Vagina (tissue), 2 donors: ENCODE measurements at regions not wholly inside any gene's neighbourhood (a gene's known extent, or its start where the extent isn't known, plus 50 kb on each side); places are given as distances from the start of the nearest gene placed in this dataset.

ENCODE experiments used
- DNase-seq, 2 donors: peaks; one replicate each; pipeline ENCODE4 v3.0.0-alpha.2; 2017; ENCODE audit errors: extremely low spot score in 2 of 2
- H3K27ac ChIP-seq: fragments of 200-600 bp; sonication (generic); one replicate; pipeline ENCODE4 v1.5.1; 2019
- H3K27me3 ChIP-seq: fragments of 200-600 bp; sonication (generic); one replicate; pipeline ENCODE4 v1.5.1; 2019
- H3K36me3 ChIP-seq, 2 donors: fragments of 200-600 bp; sonication (generic); one replicate each; pipeline ENCODE4 v1.5.1; 2017 to 2019
- H3K4me1 ChIP-seq: fragments of 200-600 bp; sonication (generic); one replicate; pipeline ENCODE4 v1.5.1; 2019
- H3K4me3 ChIP-seq, 2 donors: fragments of 200-600 bp; sonication (generic); 1 replicate in 1 of 2; 2 replicates in 1 of 2; pipeline ENCODE4 v1.5.1; 2016 to 2019
- H3K9me3 ChIP-seq: fragments of 200-600 bp; sonication (generic); one replicate; pipeline ENCODE4 v1.5.1; 2019
- POLR2A ChIP-seq, 2 donors: fragments of 450-650 bp; IDR thresholded peaks; one replicate each; pipeline ENCODE4 v1.6.1; 2017; ENCODE audit warnings: antibody characterized with exemption in 2 of 2, mild to moderate bottlenecking in 2 of 2, moderate library complexity in 2 of 2
- POLR2AphosphoS5 ChIP-seq, 2 donors: sonication (generic); formaldehyde crosslinking; IDR thresholded peaks; one replicate each; pipeline ENCODE4 v1.9.0; 2017; ENCODE audit warnings: antibody characterized with exemption in 2 of 2, mild to moderate bottlenecking in 2 of 2, low read depth in 1 of 2; ENCODE audit not compliant: insufficient read depth in 1 of 2
- intact Hi-C: fragments of 100-400 bp; cut with DNase I; formaldehyde crosslinking; loops from one replicate; pipeline ENCODE4 v1.15.1; 2023
- TF ChIP-seq, protein P1 (sequence below), 3 experiments: fragments of 450-650 bp in 2 of 3; fragments of 200-600 bp in 1 of 3; sonication (generic) in 1 of 3; IDR thresholded peaks; one replicate each; pipeline ENCODE4 v1.5.1; 2017 to 2019; ENCODE audit warnings: antibody characterized with exemption in 3 of 3, mild to moderate bottlenecking in 2 of 3, moderate library complexity in 2 of 3

DNA sequence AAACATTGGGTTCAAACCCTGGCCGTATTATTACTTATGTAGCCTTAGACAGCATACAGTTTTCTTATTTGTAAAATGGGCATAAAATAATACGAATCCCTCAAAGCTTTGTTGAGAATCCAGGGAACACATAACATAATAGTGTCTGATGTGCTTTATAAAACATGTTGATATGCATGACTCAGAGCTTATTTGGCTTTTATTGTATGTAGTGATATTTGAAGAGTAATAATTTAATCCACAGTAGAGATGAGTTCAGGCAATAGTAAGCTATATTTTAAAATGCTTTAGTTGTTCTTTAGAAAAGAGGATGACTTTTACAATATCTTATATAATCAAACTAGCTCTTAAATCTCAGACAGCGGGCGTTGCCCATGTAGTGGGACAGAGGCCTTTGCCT, 176.4 kb downstream of the SIM1 start:
- Histone ChIP-seq H3K4me1 (no peaks in the 10 kb centered on the region), H3K27ac (no peak overlapping the region), H3K27me3 (no peaks in the 10 kb centered on the region), H3K36me3 (no peaks in the 10 kb centered on the region), H3K9me3 (no peaks in the 10 kb centered on the region), H3K4me3 (no peak overlapping the region)
- TF ChIP-seq, protein P1, sequence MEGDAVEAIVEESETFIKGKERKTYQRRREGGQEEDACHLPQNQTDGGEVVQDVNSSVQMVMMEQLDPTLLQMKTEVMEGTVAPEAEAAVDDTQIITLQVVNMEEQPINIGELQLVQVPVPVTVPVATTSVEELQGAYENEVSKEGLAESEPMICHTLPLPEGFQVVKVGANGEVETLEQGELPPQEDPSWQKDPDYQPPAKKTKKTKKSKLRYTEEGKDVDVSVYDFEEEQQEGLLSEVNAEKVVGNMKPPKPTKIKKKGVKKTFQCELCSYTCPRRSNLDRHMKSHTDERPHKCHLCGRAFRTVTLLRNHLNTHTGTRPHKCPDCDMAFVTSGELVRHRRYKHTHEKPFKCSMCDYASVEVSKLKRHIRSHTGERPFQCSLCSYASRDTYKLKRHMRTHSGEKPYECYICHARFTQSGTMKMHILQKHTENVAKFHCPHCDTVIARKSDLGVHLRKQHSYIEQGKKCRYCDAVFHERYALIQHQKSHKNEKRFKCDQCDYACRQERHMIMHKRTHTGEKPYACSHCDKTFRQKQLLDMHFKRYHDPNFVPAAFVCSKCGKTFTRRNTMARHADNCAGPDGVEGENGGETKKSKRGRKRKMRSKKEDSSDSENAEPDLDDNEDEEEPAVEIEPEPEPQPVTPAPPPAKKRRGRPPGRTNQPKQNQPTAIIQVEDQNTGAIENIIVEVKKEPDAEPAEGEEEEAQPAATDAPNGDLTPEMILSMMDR (IDR thresholded peaks at IDR 0.05): no peak
- no peak for TF ChIP-seq POLR2A (IDR thresholded peaks at IDR 0.05)
- no peak for TF ChIP-seq POLR2AphosphoS5 (IDR thresholded peaks at IDR 0.05; ENCODE audit: insufficient read depth in 1 of 2, low read depth in 1 of 2)
- no peak for DNase-seq
- intact Hi-C loops: no loop called here

DNA sequence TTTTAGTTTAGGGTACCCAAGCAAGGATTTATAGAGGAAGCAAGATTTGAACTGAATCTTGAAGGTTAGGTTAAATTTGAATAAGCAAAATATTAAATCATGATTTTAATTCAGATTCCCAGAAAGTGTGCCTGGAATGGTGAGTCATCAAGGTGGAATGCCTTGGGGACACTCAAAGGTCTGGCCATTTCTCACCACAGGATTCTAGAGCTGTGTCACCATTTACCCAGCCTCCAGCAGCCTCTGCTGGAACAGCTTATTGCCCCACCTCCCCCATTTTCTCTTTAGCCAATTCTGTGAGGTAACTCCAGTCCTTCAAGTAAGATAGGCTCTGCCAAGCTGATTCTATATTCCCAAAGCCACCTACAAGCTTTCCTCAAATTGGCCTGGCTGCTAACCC, 181.4 kb downstream of the SIM1 start:
- Histone ChIP-seq H3K36me3 (no peaks in the 10 kb centered on the region), H3K4me3 (no peak overlapping the region), H3K9me3 (no peaks in the 10 kb centered on the region), H3K27me3 (no peaks in the 10 kb centered on the region), H3K27ac (no peak overlapping the region), H3K4me1 (no peaks in the 10 kb centered on the region)
- TF ChIP-seq POLR2A (IDR thresholded peaks at IDR 0.05) (no peak), POLR2AphosphoS5 (IDR thresholded peaks at IDR 0.05; ENCODE audit: insufficient read depth in 1 of 2, low read depth in 1 of 2) (no peak)
- TF ChIP-seq, protein P1 (IDR thresholded peaks at IDR 0.05): no peak
- intact Hi-C loops: no loop called here
- DNase-seq: no peak

DNA sequence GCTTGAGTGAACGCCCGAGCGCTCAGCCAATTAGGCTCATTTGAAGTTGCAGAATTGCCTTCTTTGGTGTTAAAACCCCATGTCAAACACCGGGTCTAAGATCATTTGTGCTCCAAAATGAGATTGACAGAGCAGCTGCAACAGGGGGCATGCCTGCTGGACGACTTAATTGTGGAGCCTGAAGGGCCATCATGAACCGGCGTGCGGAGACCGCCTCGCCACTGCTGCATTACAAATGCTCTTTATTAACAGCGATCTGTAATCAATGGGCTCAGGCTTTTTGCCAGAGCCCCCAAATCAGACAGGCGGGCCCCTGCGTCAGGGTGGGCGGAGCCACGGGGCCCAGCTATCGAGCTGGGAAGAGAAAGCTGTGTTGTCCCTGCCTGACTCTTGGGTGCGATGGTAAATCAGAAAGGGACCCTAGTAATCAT, 183.2 kb downstream of the SIM1 start:
- no peak for TF ChIP-seq POLR2A (IDR thresholded peaks at IDR 0.05)
- no peak for TF ChIP-seq POLR2AphosphoS5 (IDR thresholded peaks at IDR 0.05; ENCODE audit: insufficient read depth in 1 of 2, low read depth in 1 of 2)
- TF ChIP-seq, protein P1 (IDR thresholded peaks at IDR 0.05): no peak
- H3K4me1 ChIP-seq: no peaks in the 10 kb centered on the region
- H3K27ac ChIP-seq: no peak overlapping the region
- H3K9me3 ChIP-seq: no peaks in the 10 kb centered on the region
- intact Hi-C loops: no loop called here
- no peak for DNase-seq
- no peaks in the 10 kb centered on the region for H3K27me3 ChIP-seq
- peak overlapping the region in 1 of 2 donors; percentile 29 for H3K4me3 ChIP-seq
- H3K36me3 ChIP-seq: no peaks in the 10 kb centered on the region

DNA sequence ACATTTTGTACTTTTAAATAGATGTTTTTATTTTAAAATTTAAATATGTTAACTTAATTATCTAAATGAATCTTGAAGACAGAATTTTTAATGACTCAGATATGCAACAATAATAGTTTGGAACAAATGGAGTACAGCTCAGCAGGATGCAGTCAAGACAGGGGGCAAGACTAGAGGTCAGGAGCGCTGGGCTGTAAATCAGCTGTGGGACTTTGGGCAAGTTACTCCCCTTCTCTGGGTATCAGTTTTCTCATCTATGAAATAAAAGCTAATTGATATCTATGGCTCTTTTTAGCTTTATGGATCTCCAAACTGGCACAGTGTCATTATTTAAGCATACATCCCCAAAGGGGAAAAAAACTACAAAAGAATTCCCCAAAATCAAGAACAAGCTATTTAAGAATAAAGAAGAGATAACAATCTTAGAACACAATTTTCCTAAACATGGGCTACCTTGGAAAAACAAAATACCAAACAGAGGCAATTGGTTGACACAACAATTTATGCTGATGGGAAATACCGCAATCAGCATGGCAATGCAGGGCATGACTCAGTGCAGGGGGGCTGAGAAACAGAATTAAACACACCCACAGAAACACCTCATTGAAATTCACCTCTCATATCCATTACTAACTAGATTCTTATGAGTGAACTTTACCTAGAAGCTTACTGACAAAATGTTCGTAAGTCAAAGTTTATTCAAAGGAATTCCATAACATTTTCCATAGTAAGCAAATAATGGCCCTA, 188.2 kb downstream of the SIM1 start:
- H3K9me3 ChIP-seq: no peaks in the 10 kb centered on the region
- H3K4me3 ChIP-seq: no peak overlapping the region
- intact Hi-C loops: no loop called here
- TF ChIP-seq, protein P1 (IDR thresholded peaks at IDR 0.05): no peak
- TF ChIP-seq POLR2AphosphoS5 (IDR thresholded peaks at IDR 0.05; ENCODE audit: insufficient read depth in 1 of 2, low read depth in 1 of 2) (no peak), POLR2A (IDR thresholded peaks at IDR 0.05) (no peak)
- H3K4me1 ChIP-seq: no peaks in the 10 kb centered on the region
- H3K27ac ChIP-seq: no peak overlapping the region
- DNase-seq: no peak
- no peaks in the 10 kb centered on the region for H3K27me3 ChIP-seq
- H3K36me3 ChIP-seq: no peaks in the 10 kb centered on the region

DNA sequence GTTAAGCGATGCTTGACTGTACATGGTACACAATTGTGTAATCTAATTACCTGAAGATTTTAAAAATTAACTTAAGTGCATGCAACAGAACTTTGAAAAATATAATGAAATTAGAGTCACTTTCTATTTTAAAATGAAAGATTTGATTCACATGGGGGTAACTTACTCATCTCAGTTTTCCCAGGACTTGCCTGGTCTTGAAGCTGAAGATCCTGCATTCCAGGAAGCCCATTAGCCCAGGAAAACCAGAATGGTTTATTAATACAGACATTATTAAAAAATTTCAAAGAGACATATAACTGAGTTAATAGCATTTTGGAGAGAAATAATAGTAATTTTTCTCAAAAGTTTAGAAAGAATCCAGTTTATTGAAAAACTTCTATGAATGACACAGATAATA, 190.6 kb downstream of the SIM1 start:
- Histone ChIP-seq H3K4me3 (no peak overlapping the region), H3K27me3 (no peaks in the 10 kb centered on the region), H3K9me3 (no peaks in the 10 kb centered on the region), H3K4me1 (no peaks in the 10 kb centered on the region), H3K27ac (no peak overlapping the region), H3K36me3 (no peaks in the 10 kb centered on the region)
- TF ChIP-seq, protein P1 (IDR thresholded peaks at IDR 0.05): no peak
- TF ChIP-seq POLR2AphosphoS5 (IDR thresholded peaks at IDR 0.05; ENCODE audit: insufficient read depth in 1 of 2, low read depth in 1 of 2) (no peak), POLR2A (IDR thresholded peaks at IDR 0.05) (no peak)
- intact Hi-C loops: no loop called here
- no peak for DNase-seq
